ENCODE measurements at regions not wholly inside any gene's neighbourhood (a gene's known extent, or its start where the extent isn't known, plus 50 kb on each side); places are given as distances from the start of the nearest gene placed in this dataset.

- dilution Hi-C loops (cut with MboI; ENCODE audit: extremely low pct_ligation_motif_present, low sequenced_read_pairs) (no loop called here), intact Hi-C loops (cut with micrococcal nuclease) (no loop called here)
- no peak for FAIRE-seq
Observed at GRCh38 chr7:156080596-156080995, 268.3 kb upstream of the SHH start.

More at GRCh38 chr7:156080596-156080995, 268.3 kb upstream of the SHH start:
- Histone ChIP-seq H3K27me3 (ENCODE audit: control insufficient read depth in 2 of 2, insufficient read depth in 2 of 2, low read length in 2 of 2) (no peaks in the 10 kb centered on the region), H3K4me2 (ENCODE audit: insufficient read depth, low read length) (no peak overlapping the region), H4K20me1 (replicated peaks; ENCODE audit: control insufficient read depth, extremely low read depth, insufficient read depth, low read length) (no peaks in the 10 kb centered on the region), H3K9me1 (replicated peaks; ENCODE audit: control insufficient read depth, extremely low read depth, insufficient read depth, low read length) (no peaks in the 10 kb centered on the region), H3K4me1 (ENCODE audit: control insufficient read depth, extremely low read depth, insufficient read depth, low read length) (no peaks in the 10 kb centered on the region), H2AFZ (ENCODE audit: low read depth, low read length) (no peak overlapping the region), H3K9ac (replicated peaks; ENCODE audit: extremely low read depth, insufficient read depth, low read length) (no peak overlapping the region), H3K4me3 (replicated peaks in 1 of 3; ENCODE audit: insufficient read depth in 1 of 3, low read depth in 1 of 3, low read length in 3 of 3) (no peak overlapping the region), H3K27ac (ENCODE audit: insufficient read depth, low read depth, low read length) (no peak overlapping the region), H3K9me3 (replicated peaks; ENCODE audit: control insufficient read depth, insufficient read depth, low read length) (peaks cover 2% of the 10 kb centered on the region), H3K36me3 (ENCODE audit: control insufficient read depth in 2 of 2, extremely low read depth in 1 of 2, insufficient read depth in 2 of 2, low read length in 2 of 2) (no peaks in the 10 kb centered on the region), H3K79me2 (ENCODE audit: control insufficient read depth, insufficient read depth, low read length) (no peaks in the 10 kb centered on the region)
- no peak for DNase-seq (ENCODE audit: low read depth, low spot score)
- no TSS peak for BruUV-seq (replicated peaks)
- POLR2A ChIA-PET = no interaction called here
- CTCF ChIA-PET = no interaction called here
- TF ChIP-seq GATA2 (IDR thresholded peaks at IDR 0.05; ENCODE audit: insufficient read depth, insufficient read length, low read depth, low read length) = no peak
- no peak for TF ChIP-seq POLR2AphosphoS5 (IDR thresholded peaks at IDR 0.05; ENCODE audit: insufficient read depth, low read depth, low read length)
- TF ChIP-seq POLR2A (IDR thresholded peaks at IDR 0.05; ENCODE audit: low read depth, low read length) = no peak
- TF ChIP-seq MAX (IDR thresholded peaks at IDR 0.05; ENCODE audit: insufficient read depth, insufficient read length) = no peak
- TF ChIP-seq MYC (IDR thresholded peaks at IDR 0.05; ENCODE audit: low read depth, low read length) = no peak
- TF ChIP-seq, protein P1, sequence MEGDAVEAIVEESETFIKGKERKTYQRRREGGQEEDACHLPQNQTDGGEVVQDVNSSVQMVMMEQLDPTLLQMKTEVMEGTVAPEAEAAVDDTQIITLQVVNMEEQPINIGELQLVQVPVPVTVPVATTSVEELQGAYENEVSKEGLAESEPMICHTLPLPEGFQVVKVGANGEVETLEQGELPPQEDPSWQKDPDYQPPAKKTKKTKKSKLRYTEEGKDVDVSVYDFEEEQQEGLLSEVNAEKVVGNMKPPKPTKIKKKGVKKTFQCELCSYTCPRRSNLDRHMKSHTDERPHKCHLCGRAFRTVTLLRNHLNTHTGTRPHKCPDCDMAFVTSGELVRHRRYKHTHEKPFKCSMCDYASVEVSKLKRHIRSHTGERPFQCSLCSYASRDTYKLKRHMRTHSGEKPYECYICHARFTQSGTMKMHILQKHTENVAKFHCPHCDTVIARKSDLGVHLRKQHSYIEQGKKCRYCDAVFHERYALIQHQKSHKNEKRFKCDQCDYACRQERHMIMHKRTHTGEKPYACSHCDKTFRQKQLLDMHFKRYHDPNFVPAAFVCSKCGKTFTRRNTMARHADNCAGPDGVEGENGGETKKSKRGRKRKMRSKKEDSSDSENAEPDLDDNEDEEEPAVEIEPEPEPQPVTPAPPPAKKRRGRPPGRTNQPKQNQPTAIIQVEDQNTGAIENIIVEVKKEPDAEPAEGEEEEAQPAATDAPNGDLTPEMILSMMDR (IDR thresholded peaks at IDR 0.05; ENCODE audit: extremely low read depth in 1 of 2, insufficient read depth in 1 of 2, low read depth in 1 of 2, low read length in 2 of 2) = no peak
- TF ChIP-seq FOS (IDR thresholded peaks at IDR 0.05; ENCODE audit: borderline replicate concordance, insufficient read depth, low read length) = no peak
- no peak for TF ChIP-seq JUN (IDR thresholded peaks at IDR 0.05; ENCODE audit: borderline replicate concordance, insufficient read depth, insufficient read length, low read depth)
- TF ChIP-seq EZH2 (IDR thresholded peaks at IDR 0.05; ENCODE audit: borderline replicate concordance, low read depth, low read length, severe bottlenecking) = no peak
